Psoas muscle (tissue), 7 donors: ENCODE measurements at regions not wholly inside any gene's neighbourhood (a gene's known extent, or its start where the extent isn't known, plus 50 kb on each side); places are given as distances from the start of the nearest gene placed in this dataset.
A peak's percentile ranks its signal among the peaks of the same experiment; 100 is the strongest.

Experiments used
- ATAC-seq, 4 donors: fragments of 200-7000 bp; cut with Tn5 transposase; one replicate each; pipeline ENCODE4 v1.9.1; 2020; ENCODE audit warnings: moderate library complexity in 3 of 4, mild to moderate bottlenecking in 2 of 4
- DNase-seq, 2 donors: peaks; one replicate each; pipeline ENCODE4 v3.0.0-alpha.2; 2020
- H3K27ac ChIP-seq: fragments of 200-600 bp; one replicate; pipeline ENCODE4 v1.8.0; 2022
- H3K27me3 ChIP-seq, 3 donors: fragments of 200-600 bp in 1 of 3; one replicate each; pipeline versions ENCODE4 v1.6.1 to v1.8.0; 2013 to 2022; ENCODE audit warnings: low read length in 2 of 3, mild to moderate bottlenecking in 2 of 3, moderate library complexity in 1 of 3; ENCODE audit not compliant: insufficient read depth in 3 of 3
- H3K36me3 ChIP-seq, 2 donors: fragments of 200-600 bp in 1 of 2; one replicate each; pipeline versions ENCODE4 v1.6.1 to v1.8.0; 2013 to 2022; ENCODE audit warnings: low read depth in 1 of 2, mild to moderate bottlenecking in 1 of 2, moderate library complexity in 1 of 2; ENCODE audit not compliant: insufficient read depth in 1 of 2
- H3K4me1 ChIP-seq: fragments of 200-600 bp; one replicate; pipeline ENCODE4 v1.8.0; 2022
- H3K4me3 ChIP-seq: fragments of 200-600 bp; one replicate; pipeline ENCODE4 v1.8.0; 2022; ENCODE audit warnings: mild to moderate bottlenecking
- H3K9me3 ChIP-seq: fragments of 200-600 bp; one replicate; pipeline ENCODE4 v1.8.0; 2022
- CTCF ChIP-seq: fragments of 200-600 bp; IDR thresholded peaks from one replicate; pipeline ENCODE4 v1.8.0; 2022; ENCODE audit warnings: antibody characterized with exemption
- WGBS, 3 donors: extraction: QIAGEN DNeasy Blood & Tissue Kit; methylation state at CpG; one replicate each; pipeline versions ENCODE4 v1.1.6 to v1.1.7; 2013; 5-methylcytosine and 5-hydroxymethylcytosine counted together
- intact Hi-C, 2 donors: fragments of 100-400 bp; cut with DNase I; formaldehyde crosslinking; loops; one replicate each; pipeline versions ENCODE4 v1.11.0 to v1.14.2; 2022
- donor health status: healthy with polysubstance abuse.
- donor health status: DM: no; HTN: no; CAD: no; lungs with moderate emphysema.
- donor health status: Bipolar disorder and iron deficiency.
- donor health status: healthy.
- donor health status: DM: yes; HTN: yes; CAD: no.
- donor health status: DM: no; HTN: no; CAD: no.
- donor health status: DM: yes; HTN: yes; CAD: no.

DNA sequence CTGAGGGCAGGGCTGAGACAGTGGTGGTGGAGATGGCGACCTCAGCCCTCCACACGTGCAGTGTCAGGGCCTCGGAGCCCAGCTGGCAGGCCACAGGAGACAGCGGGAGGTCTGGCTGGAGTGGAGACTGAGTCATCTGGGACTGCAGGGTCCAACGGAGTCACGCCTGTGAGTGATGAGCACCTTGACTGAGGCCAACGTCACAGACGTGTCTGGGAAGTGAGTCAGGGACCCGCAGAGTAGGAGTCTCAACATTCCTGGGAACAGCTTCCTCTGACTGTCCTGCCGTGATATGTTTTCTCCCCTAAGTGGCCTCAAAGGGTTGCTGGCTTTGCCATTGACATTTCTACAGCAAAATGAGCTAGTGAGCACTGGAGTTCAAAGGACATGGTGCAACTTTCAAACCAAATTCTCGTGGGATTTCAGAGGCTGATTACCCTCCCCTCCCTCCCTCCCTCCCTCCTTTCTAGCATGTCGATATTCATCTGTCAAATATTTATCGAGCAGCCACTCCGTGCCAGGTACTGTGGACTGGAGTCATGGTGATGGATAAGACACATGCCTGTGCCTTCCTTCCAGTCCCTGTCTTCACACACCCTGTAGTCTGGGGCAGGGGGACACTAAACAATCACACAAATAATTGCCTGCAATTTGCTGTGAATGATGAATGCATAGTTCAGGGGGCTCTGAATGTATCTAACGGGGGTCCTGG is 53.3 kb upstream of the AMOTL2 start:
- no peak for TF ChIP-seq CTCF
- 53 to 68% (median 57%) methylated on average over 15 of the region's 15 CpGs for WGBS, 3 donors
- H3K36me3 ChIP-seq, result no peaks in the 10 kb centered on the region
- peak; percentile 85 to 88 for DNase-seq
- H3K4me1 ChIP-seq, result no peaks in the 10 kb centered on the region
- peak; percentile 75 to 90 (median 84) for ATAC-seq
- no peak overlapping the region for H3K4me3 ChIP-seq
- no peaks in the 10 kb centered on the region for H3K27me3 ChIP-seq
- H3K27ac ChIP-seq, result no peak overlapping the region
- intact Hi-C loops, result no loop called here
- H3K9me3 ChIP-seq, result no peaks in the 10 kb centered on the region

DNA sequence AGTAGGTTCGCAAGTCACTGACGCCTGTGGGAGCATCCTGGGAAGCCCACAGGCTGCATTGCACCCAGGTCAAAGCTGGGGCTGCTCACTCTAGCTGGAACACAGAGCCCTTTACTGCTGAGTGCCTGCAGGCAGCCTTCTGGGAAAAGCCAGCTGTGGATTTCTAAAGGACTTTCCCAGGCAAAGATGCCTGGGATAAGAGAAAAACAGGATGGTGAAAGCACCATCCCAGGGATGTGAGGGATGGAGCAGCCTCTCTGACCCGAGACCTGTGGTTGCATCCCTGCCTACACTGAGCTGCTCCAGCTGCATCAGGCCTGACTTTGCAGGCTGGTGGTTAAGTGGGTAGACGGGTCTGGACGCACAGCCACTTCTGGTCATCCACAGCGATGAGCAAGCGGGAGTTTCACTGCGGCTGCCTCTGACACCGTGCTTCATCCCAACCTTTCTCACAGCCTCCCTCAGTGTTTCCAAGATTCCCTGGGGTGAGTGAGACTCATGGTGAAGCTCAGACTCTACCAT is 52.5 kb upstream of the AMOTL2 start:
- Histone ChIP-seq H3K4me3 (no peak overlapping the region), H3K36me3 (no peaks in the 10 kb centered on the region), H3K9me3 (no peaks in the 10 kb centered on the region), H3K27ac (no peak overlapping the region), H3K27me3 (no peaks in the 10 kb centered on the region), H3K4me1 (no peaks in the 10 kb centered on the region)
- ATAC-seq (peak in 2 of 4 donors; percentile 21 to 28), DNase-seq (peak in 1 of 2 donors; percentile 57)
- TF ChIP-seq CTCF, result no peak
- WGBS, 3 donors, result 86 to 92% (median 89%) methylated on average over 9 of the region's 9 CpGs
- intact Hi-C loops, result no loop called here

DNA sequence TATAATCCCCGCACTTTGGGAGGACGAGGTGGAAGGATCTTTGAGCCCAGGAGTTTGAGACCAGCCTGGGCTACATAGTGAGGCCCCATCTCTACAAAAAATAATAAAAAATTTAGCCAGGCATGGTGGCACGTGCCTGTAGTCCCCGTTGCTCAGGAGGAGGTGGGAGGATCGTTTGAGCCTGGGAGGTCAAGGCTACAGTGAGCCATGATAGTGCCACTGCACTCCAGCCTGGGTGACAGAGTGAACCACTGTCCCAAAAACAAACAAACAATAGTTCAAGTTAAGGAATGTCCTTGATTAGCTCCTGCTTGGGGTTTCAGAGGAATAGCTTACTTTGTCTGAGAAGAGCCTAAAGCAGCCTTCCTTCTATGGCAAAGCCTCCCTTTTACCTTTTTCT is 51.7 kb upstream of the AMOTL2 start:
- 92 to 93% (median 92%) methylated on average over 5 of the region's 5 CpGs for WGBS, 3 donors
- ATAC-seq, result no peak

More for the DNA sequence above, 51.7 kb upstream of the AMOTL2 start:
- no peaks in the 10 kb centered on the region for H3K36me3 ChIP-seq
- H3K27me3 ChIP-seq, result no peaks in the 10 kb centered on the region
- H3K4me1 ChIP-seq, result no peaks in the 10 kb centered on the region
- DNase-seq, result no peak
- no peak for TF ChIP-seq CTCF
- H3K4me3 ChIP-seq, result no peak overlapping the region
- no peak overlapping the region for H3K27ac ChIP-seq
- intact Hi-C loops, result no loop called here
- no peaks in the 10 kb centered on the region for H3K9me3 ChIP-seq
